H9 (cell line): ENCODE measurements at regions not wholly inside any gene's neighbourhood (a gene's known extent, or its start where the extent isn't known, plus 50 kb on each side); places are given as distances from the start of the nearest gene placed in this dataset.

ENCODE experiments used
- DNase-seq: peaks from one replicate; pipeline ENCODE4 v3.0.0-alpha.2; 2017
- H2AFZ ChIP-seq: one replicate; pipeline ENCODE4 v1.6.1; 2013; ENCODE audit warnings: mild to moderate bottlenecking, low read length, control low read depth, moderate library complexity
- H2AK5ac ChIP-seq: 2 replicates; pipeline ENCODE4 v1.6.1; 2013; ENCODE audit warnings: low read length, control low read depth, mixed read lengths; ENCODE audit not compliant: insufficient read length
- H2BK120ac ChIP-seq: one replicate; pipeline ENCODE4 v1.6.1; 2013; ENCODE audit warnings: low read depth, mild to moderate bottlenecking, low read length, control low read depth, inconsistent platforms; ENCODE audit not compliant: poor library complexity, severe bottlenecking
- H2BK12ac ChIP-seq: 2 replicates; pipeline ENCODE4 v1.6.1; 2013; ENCODE audit warnings: low read length, control low read depth, mixed read lengths, low read depth; ENCODE audit not compliant: insufficient read length
- H2BK15ac ChIP-seq: 2 replicates; pipeline ENCODE4 v1.6.1; 2013; ENCODE audit warnings: low read depth, low read length, control low read depth
- H2BK20ac ChIP-seq: one replicate; pipeline ENCODE4 v1.6.1; 2013; ENCODE audit warnings: low read depth, mild to moderate bottlenecking, low read length, control low read depth, inconsistent platforms; ENCODE audit not compliant: poor library complexity, severe bottlenecking
- H2BK5ac ChIP-seq: 2 replicates; pipeline ENCODE4 v1.6.1; 2013; ENCODE audit warnings: low read length, control low read depth, mixed read lengths; ENCODE audit not compliant: insufficient read length
- H3K14ac ChIP-seq: 2 replicates; pipeline ENCODE4 v1.6.1; 2013; ENCODE audit warnings: low read length, control low read depth; ENCODE audit not compliant: insufficient read depth
- H3K18ac ChIP-seq: 2 replicates; pipeline ENCODE4 v1.6.1; 2013; ENCODE audit warnings: low read depth, mild to moderate bottlenecking, mixed read lengths, low read length, control low read depth; ENCODE audit not compliant: insufficient read length
- H3K23ac ChIP-seq: 2 replicates; pipeline ENCODE4 v1.6.1; 2013; ENCODE audit warnings: low read length, control low read depth, mixed read lengths, low read depth; ENCODE audit not compliant: insufficient read length
- H3K23me2 ChIP-seq: 2 replicates; pipeline ENCODE4 v1.6.1; 2013; ENCODE audit warnings: low read depth, mild to moderate bottlenecking, mixed read lengths, low read length, control low read depth; ENCODE audit not compliant: insufficient read length, poor library complexity, severe bottlenecking
- H3K27ac ChIP-seq: 2 replicates; pipeline ENCODE4 v1.5.1; 2013; ENCODE audit warnings: low read length, control low read depth, mixed read lengths, low read depth; ENCODE audit not compliant: insufficient read length
- H3K27me3 ChIP-seq: 2 replicates; pipeline ENCODE4 v1.6.1; 2013; ENCODE audit warnings: low read length, control low read depth, inconsistent platforms; ENCODE audit not compliant: insufficient read depth
- H3K4ac ChIP-seq: 2 replicates; pipeline ENCODE4 v1.6.1; 2013; ENCODE audit warnings: low read depth, mild to moderate bottlenecking, control low read depth, inconsistent platforms, low read length, moderate library complexity
- H3K4me1 ChIP-seq: 2 replicates; pipeline ENCODE4 v1.6.1; 2013; ENCODE audit warnings: low read length, control low read depth, inconsistent platforms; ENCODE audit not compliant: insufficient read depth
- H3K4me2 ChIP-seq: 2 replicates; pipeline ENCODE4 v1.6.1; 2013; ENCODE audit warnings: low read length, control low read depth, mixed read lengths; ENCODE audit not compliant: insufficient read length, insufficient read depth
- H3K56ac ChIP-seq: 2 replicates; pipeline ENCODE4 v1.6.1; 2013; ENCODE audit warnings: low read depth, mild to moderate bottlenecking, mixed read lengths, low read length, control low read depth; ENCODE audit not compliant: insufficient read length
- H3K79me1 ChIP-seq: 2 replicates; pipeline ENCODE4 v1.6.1; 2013; ENCODE audit warnings: low read depth, mild to moderate bottlenecking, moderate library complexity, low read length, control low read depth, inconsistent platforms; ENCODE audit not compliant: insufficient read depth, poor library complexity, severe bottlenecking
- H3K79me2 ChIP-seq: 2 replicates; pipeline ENCODE4 v1.6.1; 2013; ENCODE audit warnings: low read length, control low read depth, inconsistent platforms; ENCODE audit not compliant: insufficient read depth
- H3K9ac ChIP-seq: 2 replicates; pipeline ENCODE4 v1.6.1; 2013; ENCODE audit warnings: low read length, control low read depth, mixed read lengths; ENCODE audit not compliant: insufficient read length; ENCODE audit errors: extremely low read depth
- H3K9me3 ChIP-seq: one replicate; pipeline ENCODE4 v1.6.1; 2013; ENCODE audit warnings: low read depth, low read length, inconsistent platforms; ENCODE audit not compliant: control insufficient read depth
- H3T11ph ChIP-seq: one replicate; pipeline ENCODE4 v1.6.1; 2013; ENCODE audit warnings: mild to moderate bottlenecking, low read length, control low read depth, inconsistent platforms
- H4K20me1 ChIP-seq: one replicate; pipeline ENCODE4 v1.6.1; 2013; ENCODE audit not compliant: control insufficient read depth, insufficient read length, insufficient read depth
- H4K5ac ChIP-seq: 2 replicates; pipeline ENCODE4 v1.6.1; 2013; ENCODE audit warnings: low read depth, mild to moderate bottlenecking, mixed read lengths, low read length, control low read depth; ENCODE audit not compliant: insufficient read length
- H4K8ac ChIP-seq: replicated peaks from 2 replicates; pipeline ENCODE4 v1.6.1; 2013; ENCODE audit warnings: low read length, control low read depth, mixed read lengths, low read depth; ENCODE audit not compliant: insufficient read length
- H4K91ac ChIP-seq: 2 replicates; pipeline ENCODE4 v1.6.1; 2013; ENCODE audit warnings: low read depth, mild to moderate bottlenecking, moderate library complexity, mixed read lengths, low read length, control low read depth; ENCODE audit not compliant: insufficient read length
- H3K27ac Mint-ChIP-seq, 3 experiments: 2 replicates in 2 of 3; 3 replicates in 1 of 3; pipeline ENCODE4 v1.8.0; 2020 to 2021; ENCODE audit warnings: mixed read lengths in 3 of 3, mild to moderate bottlenecking in 1 of 3, moderate library complexity in 1 of 3
- H3K27me3 Mint-ChIP-seq: 2 replicates; pipeline ENCODE4 v1.8.0; 2021; ENCODE audit warnings: low read depth, mild to moderate bottlenecking, moderate library complexity, mixed read lengths
- H3K36me3 Mint-ChIP-seq, 3 experiments: 2 replicates in 2 of 3; 3 replicates in 1 of 3; pipeline ENCODE4 v1.8.0; 2020 to 2021; ENCODE audit warnings: low read depth in 3 of 3, mixed read lengths in 3 of 3; ENCODE audit not compliant: insufficient read depth in 1 of 3
- H3K4me1 Mint-ChIP-seq, 2 experiments: 2 replicates each; pipeline ENCODE4 v1.8.0; 2020; ENCODE audit warnings: mixed read lengths in 2 of 2
- H3K4me3 Mint-ChIP-seq, 2 experiments: 2 replicates in 1 of 2; 3 replicates in 1 of 2; pipeline ENCODE4 v1.8.0; 2020 to 2021; ENCODE audit warnings: mild to moderate bottlenecking in 2 of 2, mixed read lengths in 2 of 2, moderate library complexity in 1 of 2
- H3K9me3 Mint-ChIP-seq, 2 experiments: 2 replicates in 1 of 2; 3 replicates in 1 of 2; pipeline ENCODE4 v1.8.0; 2020; ENCODE audit warnings: mild to moderate bottlenecking in 2 of 2, mixed read lengths in 2 of 2, moderate library complexity in 1 of 2
- TF ChIP-seq, protein P1 (sequence below): fragments of 200-600 bp; sonication (generic); conservative IDR thresholded peaks from 3 replicates; pipeline ENCODE4 v1.8.0; 2021; ENCODE audit warnings: antibody characterized with exemption, mild to moderate bottlenecking

DNA sequence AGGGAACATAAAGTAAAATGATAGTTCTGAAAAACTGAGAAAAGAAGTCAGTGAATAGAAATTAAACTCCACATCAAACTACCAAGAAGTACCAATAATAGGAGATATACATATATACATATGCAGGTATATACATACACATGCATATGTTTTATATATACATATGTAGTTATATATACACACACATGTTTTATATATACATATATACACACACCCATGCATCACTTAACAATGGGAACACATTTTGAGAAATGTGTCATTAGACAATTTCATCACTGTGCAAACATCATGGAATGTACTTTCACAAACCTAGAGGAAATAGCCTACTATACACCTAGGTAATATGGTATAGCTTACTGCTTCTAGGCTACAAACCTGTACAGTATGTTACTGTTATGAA lies 626.8 kb upstream of the PCDH9 start:
- DNase-seq: no peak
- no peaks in the 10 kb centered on the region for H3K27me3 Mint-ChIP-seq

More for the DNA sequence above, 626.8 kb upstream of the PCDH9 start:
- no peak overlapping the region for H3K18ac ChIP-seq
- Mint-ChIP-seq H3K4me3 (no peak overlapping the region), H3K27ac (no peak overlapping the region), H3K9me3 (no peaks in the 10 kb centered on the region), H3K4me1 (peaks cover 16 to 17% of the 10 kb centered on the region in 2 experiments), H3K36me3 (peaks cover 0 to 1% (median 0%) of the 10 kb centered on the region in 3 experiments; a peak in 1 of 7 replicates)
- H4K91ac ChIP-seq: no peak overlapping the region
- no peak overlapping the region for H4K8ac ChIP-seq
- no peak overlapping the region for H3K56ac ChIP-seq
- no peak overlapping the region for H3K4me2 ChIP-seq
- no peaks in the 10 kb centered on the region for H3K23me2 ChIP-seq
- no peak overlapping the region for H3K27ac ChIP-seq
- no peak overlapping the region for H3K9ac ChIP-seq
- H3K79me2 ChIP-seq: no peaks in the 10 kb centered on the region
- H2AFZ ChIP-seq: no peak overlapping the region
- no peaks in the 10 kb centered on the region for H3K79me1 ChIP-seq
- H3T11ph ChIP-seq: no peak overlapping the region
- H3K14ac ChIP-seq: no peak overlapping the region
- no peak overlapping the region for H2BK20ac ChIP-seq
- H2BK15ac ChIP-seq: no peak overlapping the region
- H3K9me3 ChIP-seq: no peaks in the 10 kb centered on the region
- no peak overlapping the region for H4K5ac ChIP-seq
- TF ChIP-seq, protein P1, sequence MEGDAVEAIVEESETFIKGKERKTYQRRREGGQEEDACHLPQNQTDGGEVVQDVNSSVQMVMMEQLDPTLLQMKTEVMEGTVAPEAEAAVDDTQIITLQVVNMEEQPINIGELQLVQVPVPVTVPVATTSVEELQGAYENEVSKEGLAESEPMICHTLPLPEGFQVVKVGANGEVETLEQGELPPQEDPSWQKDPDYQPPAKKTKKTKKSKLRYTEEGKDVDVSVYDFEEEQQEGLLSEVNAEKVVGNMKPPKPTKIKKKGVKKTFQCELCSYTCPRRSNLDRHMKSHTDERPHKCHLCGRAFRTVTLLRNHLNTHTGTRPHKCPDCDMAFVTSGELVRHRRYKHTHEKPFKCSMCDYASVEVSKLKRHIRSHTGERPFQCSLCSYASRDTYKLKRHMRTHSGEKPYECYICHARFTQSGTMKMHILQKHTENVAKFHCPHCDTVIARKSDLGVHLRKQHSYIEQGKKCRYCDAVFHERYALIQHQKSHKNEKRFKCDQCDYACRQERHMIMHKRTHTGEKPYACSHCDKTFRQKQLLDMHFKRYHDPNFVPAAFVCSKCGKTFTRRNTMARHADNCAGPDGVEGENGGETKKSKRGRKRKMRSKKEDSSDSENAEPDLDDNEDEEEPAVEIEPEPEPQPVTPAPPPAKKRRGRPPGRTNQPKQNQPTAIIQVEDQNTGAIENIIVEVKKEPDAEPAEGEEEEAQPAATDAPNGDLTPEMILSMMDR: no peak
- H2BK5ac ChIP-seq: no peak overlapping the region
- no peaks in the 10 kb centered on the region for H3K27me3 ChIP-seq
- no peak overlapping the region for H2BK12ac ChIP-seq
- H3K4me1 ChIP-seq: peaks cover 2% of the 10 kb centered on the region; the same call in 1 of the 2 replicates
- no peak overlapping the region for H3K23ac ChIP-seq
- H4K20me1 ChIP-seq: no peaks in the 10 kb centered on the region
- H2AK5ac ChIP-seq: no peak overlapping the region
- no peak overlapping the region for H3K4ac ChIP-seq
- H2BK120ac ChIP-seq: no peak overlapping the region
